GM12891 (cell line): ENCODE measurements at regions not wholly inside any gene's neighbourhood (a gene's known extent, or its start where the extent isn't known, plus 50 kb on each side); places are given as distances from the start of the nearest gene placed in this dataset.

ENCODE experiments used
- PAX5 ChIP-seq: IDR thresholded peaks from 2 replicates; pipeline ENCODE4 v1.6.1; 2011; ENCODE audit warnings: low read length, moderate library complexity, mild to moderate bottlenecking; ENCODE audit not compliant: insufficient read depth, severe bottlenecking
- POLR2A ChIP-seq: IDR thresholded peaks from 2 replicates; pipeline ENCODE4 v1.6.1; 2011; ENCODE audit warnings: low read depth, low read length, control low read depth
- POLR2AphosphoS5 ChIP-seq: IDR thresholded peaks from 2 replicates; pipeline ENCODE4 v1.6.1; 2011; ENCODE audit warnings: low read depth, low read length, control low read depth
- TAF1 ChIP-seq: IDR thresholded peaks from 2 replicates; pipeline ENCODE4 v1.6.1; 2011; ENCODE audit warnings: low read depth, low read length, control low read depth

DNA sequence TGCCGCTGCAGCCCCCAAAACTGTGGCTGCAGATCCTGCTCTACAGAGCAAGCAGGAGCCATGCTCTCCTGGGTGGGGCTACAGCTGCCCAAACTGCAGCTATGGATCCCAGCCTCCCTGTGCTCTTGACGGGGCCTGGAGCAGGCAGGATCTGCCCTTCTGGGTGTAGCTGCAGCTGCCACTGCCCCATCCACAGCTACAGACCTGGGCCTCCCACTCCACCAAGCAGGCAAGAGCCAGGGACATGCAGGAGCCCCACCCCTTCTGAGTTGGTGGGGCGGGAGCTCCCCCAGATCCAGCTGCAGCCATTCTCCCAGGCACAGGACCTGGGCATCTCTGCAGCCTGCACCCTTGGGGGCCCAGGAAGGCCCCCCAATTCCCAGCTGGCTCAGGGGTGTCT is 551.2 kb upstream of the CA10 start:
- TF ChIP-seq POLR2A (no peak), POLR2AphosphoS5 (no peak), TAF1 (no peak), PAX5 (no peak)
